Right lobe of liver (tissue), 6 donors: ENCODE measurements at regions not wholly inside any gene's neighbourhood (a gene's known extent, or its start where the extent isn't known, plus 50 kb on each side); places are given as distances from the start of the nearest gene placed in this dataset.

ENCODE experiments used
- ATAC-seq, 4 donors: fragments of 200-7000 bp; cut with Tn5 transposase; one replicate each; pipeline ENCODE4 v1.9.1; 2020; ENCODE audit warnings: mild to moderate bottlenecking in 4 of 4, moderate library complexity in 4 of 4
- DNase-seq, 3 donors: peaks; one replicate each; pipeline ENCODE4 v3.0.0-alpha.2; 2020
- H3K27ac ChIP-seq, 3 donors: fragments of 200-600 bp; one replicate each; pipeline ENCODE4 v1.8.0; 2022
- H3K27me3 ChIP-seq, 2 donors: fragments of 200-600 bp; one replicate each; pipeline ENCODE4 v1.8.0; 2022
- H3K36me3 ChIP-seq, 4 donors: fragments of 200-600 bp; sonication (generic) in 1 of 4; one replicate each; pipeline versions ENCODE4 v1.5.1 to v1.8.0; 2017 to 2022; ENCODE audit warnings: control low read depth in 1 of 4
- H3K4me1 ChIP-seq, 4 donors: fragments of 200-600 bp; sonication (generic) in 1 of 4; one replicate each; pipeline versions ENCODE4 v1.5.1 to v1.8.0; 2017 to 2022; ENCODE audit warnings: control low read depth in 1 of 4
- H3K4me3 ChIP-seq, 3 donors: fragments of 200-600 bp; one replicate each; pipeline ENCODE4 v1.8.0; 2022
- H3K9me3 ChIP-seq, 4 donors: fragments of 200-600 bp; sonication (generic) in 1 of 4; one replicate each; pipeline versions ENCODE4 v1.5.1 to v1.8.0; 2017 to 2022; ENCODE audit warnings: control low read depth in 1 of 4
- CTCF ChIP-seq, 4 donors: fragments of 200-600 bp in 3 of 4; fragments of 450-650 bp in 1 of 4; IDR thresholded peaks; one replicate each; pipeline versions ENCODE4 v1.5.1 to v1.8.0; 2016 to 2022; ENCODE audit warnings: antibody characterized with exemption in 4 of 4, mild to moderate bottlenecking in 2 of 4
- POLR2A ChIP-seq: fragments of 450-650 bp; IDR thresholded peaks from one replicate; pipeline ENCODE4 v1.6.1; 2017; ENCODE audit warnings: antibody characterized with exemption, mild to moderate bottlenecking
- WGBS: methylation state at CpG from one replicate; pipeline ENCODE4 v1.1.6; 2018; ENCODE audit warnings: low coverage, low lambda C conversion rate; ENCODE audit not compliant: insufficient coverage; ENCODE audit errors: missing lambda C conversion rate; 5-methylcytosine and 5-hydroxymethylcytosine counted together
- intact Hi-C, 2 donors: fragments of 100-400 bp; cut with DNase I; formaldehyde crosslinking; loops; one replicate each; pipeline versions ENCODE4 v1.11.2 to v1.14.1; 2022
- donor health status: DM: no; HTN: yes; CAD: no.
- donor health status: DM: no; HTN: no; CAD: no.
- donor health status: DM: no; HTN: no; CAD: no.
- donor health status: DM: no; HTN: yes; CAD: no.
- donor health status: DM: no; HTN: yes; CAD: no.

GRCh38 chr16:60302261-60302660 lies 1568.1 kb upstream of the GOT2 start:
- TF ChIP-seq CTCF (IDR thresholded peaks at IDR 0.05) (no peak), POLR2A (no peak)
- no peaks in the 10 kb centered on the region for H3K36me3 ChIP-seq
- DNase-seq, result no peak
- H3K27ac ChIP-seq, result no peak overlapping the region
- no peaks in the 10 kb centered on the region for H3K27me3 ChIP-seq
- ATAC-seq, result no peak
- H3K4me1 ChIP-seq, result no peaks in the 10 kb centered on the region
- 50% methylated on average over 2 of the region's 2 CpGs for WGBS
- intact Hi-C loops, result no loop called here
- H3K9me3 ChIP-seq, result no peaks in the 10 kb centered on the region
- no peak overlapping the region for H3K4me3 ChIP-seq

- H3K27me3 ChIP-seq, result no peaks in the 10 kb centered on the region
These were observed 1565.2 kb upstream of the GOT2 start for GRCh38 chr16:60299241-60299776.

GRCh38 chr16:60295451-60295850 lies 1561.3 kb upstream of the GOT2 start:
- H3K4me1 ChIP-seq, result no peaks in the 10 kb centered on the region
- no peaks in the 10 kb centered on the region for H3K27me3 ChIP-seq
- H3K36me3 ChIP-seq, result no peaks in the 10 kb centered on the region
- no peak overlapping the region for H3K27ac ChIP-seq
- ATAC-seq, result no peak
- DNase-seq, result no peak
- H3K9me3 ChIP-seq, result no peaks in the 10 kb centered on the region
- intact Hi-C loops, result no loop called here
- no peak overlapping the region for H3K4me3 ChIP-seq
- WGBS, result 29% methylated on average over 3 of the region's 3 CpGs
- no peak for TF ChIP-seq CTCF (IDR thresholded peaks at IDR 0.05)
- TF ChIP-seq POLR2A, result no peak

More at GRCh38 chr16:60299241-60299776, 1565.2 kb upstream of the GOT2 start:
- intact Hi-C loops, result no loop called here
- Histone ChIP-seq H3K4me1 (no peaks in the 10 kb centered on the region), H3K27ac (no peak overlapping the region), H3K9me3 (no peaks in the 10 kb centered on the region), H3K36me3 (no peaks in the 10 kb centered on the region), H3K4me3 (no peak overlapping the region)
- no peak for DNase-seq
- no peak for ATAC-seq
- 50% methylated on average over 3 of the region's 3 CpGs for WGBS
- TF ChIP-seq POLR2A (no peak), CTCF (IDR thresholded peaks at IDR 0.05) (no peak)

GRCh38 chr16:60285794-60286193 lies 1551.7 kb upstream of the GOT2 start:
- Histone ChIP-seq H3K9me3 (no peaks in the 10 kb centered on the region), H3K4me1 (no peaks in the 10 kb centered on the region), H3K27me3 (no peaks in the 10 kb centered on the region), H3K36me3 (no peaks in the 10 kb centered on the region), H3K4me3 (no peak overlapping the region), H3K27ac (no peak overlapping the region)
- DNase-seq, result no peak
- ATAC-seq, result no peak
- TF ChIP-seq POLR2A, result no peak
- no peak for TF ChIP-seq CTCF (IDR thresholded peaks at IDR 0.05)
- intact Hi-C loops, result no loop called here
- WGBS, result 35% methylated on average over 1 of the region's 1 CpG
